GM13976 (cell line): ENCODE measurements at regions not wholly inside any gene's neighbourhood (a gene's known extent, or its start where the extent isn't known, plus 50 kb on each side); places are given as distances from the start of the nearest gene placed in this dataset.

Experiments used
- DNase-seq: peaks from one replicate; pipeline ENCODE4 v3.0.0; 2012; ENCODE audit warnings: low spot score
- CTCF ChIP-seq: IDR thresholded peaks from 2 replicates; pipeline ENCODE4 v1.5.1; 2012; ENCODE audit warnings: borderline replicate concordance, mild to moderate bottlenecking; ENCODE audit not compliant: insufficient read depth; ENCODE audit errors: extremely low read depth, missing control alignments, control extremely low read depth
- in situ Hi-C: fragments of 300-500 bp; cut with MboI; formaldehyde crosslinking; loops from one replicate; pipeline ENCODE4 v1.12.0; 2022; ENCODE audit warnings: low sequenced_read_pairs, mixed read lengths, inconsistent platforms; ENCODE audit not compliant: unreplicated experiment

GRCh38 chr5:158121678-158122077 is 262.7 kb upstream of the CLINT1 start:
- DNase-seq = no peak
- no peak for TF ChIP-seq CTCF
- in situ Hi-C loops = no loop called here

- in situ Hi-C loops = no loop called here
- DNase-seq = no peak
- TF ChIP-seq CTCF = no peak
Measured at GRCh38 chr5:158120760-158121159, 261.8 kb upstream of the CLINT1 start.

- no peak for TF ChIP-seq CTCF
- in situ Hi-C loops = no loop called here
- no peak for DNase-seq
Measured at GRCh38 chr5:158119961-158120723, 261.2 kb upstream of the CLINT1 start.

GRCh38 chr5:158117467-158118160 is 258.7 kb upstream of the CLINT1 start:
- TF ChIP-seq CTCF = no peak
- DNase-seq = no peak

GRCh38 chr5:158116965-158117364 is 258.0 kb upstream of the CLINT1 start:
- DNase-seq = no peak
- in situ Hi-C loops = no loop called here
- TF ChIP-seq CTCF = no peak

More at GRCh38 chr5:158117467-158118160, 258.7 kb upstream of the CLINT1 start:
- in situ Hi-C loops = no loop called here

GRCh38 chr5:158115468-158115867 is 256.5 kb upstream of the CLINT1 start:
- TF ChIP-seq CTCF = no peak
- in situ Hi-C loops = no loop called here
- DNase-seq = no peak
